ENCODE measurements at regions not wholly inside any gene's neighbourhood (a gene's known extent, or its start where the extent isn't known, plus 50 kb on each side); places are given as distances from the start of the nearest gene placed in this dataset.

DNA sequence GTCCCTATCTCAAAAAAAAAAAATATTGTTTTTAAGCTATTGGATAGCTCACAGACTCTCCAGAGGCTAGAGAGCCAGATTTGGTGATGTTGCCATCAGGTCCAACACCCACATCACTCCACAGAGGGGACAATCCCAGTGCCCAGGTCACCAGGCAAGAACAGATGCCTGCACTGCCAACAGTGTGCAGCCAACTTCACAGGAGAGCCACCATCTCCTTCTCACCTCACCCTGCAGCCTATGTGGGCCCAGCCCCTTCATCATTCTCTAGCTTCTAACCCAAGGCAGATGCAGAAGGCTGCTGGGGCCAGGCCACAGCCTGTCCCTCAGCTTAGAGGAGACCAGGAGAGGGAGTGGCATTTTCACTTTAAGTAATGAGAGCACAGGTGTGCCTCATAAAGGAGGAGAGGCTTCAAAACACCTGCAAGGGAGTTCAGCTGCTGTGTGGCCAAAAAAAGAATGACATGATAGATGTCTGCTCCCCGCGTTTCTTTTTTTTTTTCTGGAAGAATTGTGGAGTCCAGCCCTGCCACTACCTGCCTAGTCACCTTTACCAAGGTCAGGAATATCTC, 98.0 kb upstream of the ZSWIM2 start:
- TF ChIP-seq, protein P1, sequence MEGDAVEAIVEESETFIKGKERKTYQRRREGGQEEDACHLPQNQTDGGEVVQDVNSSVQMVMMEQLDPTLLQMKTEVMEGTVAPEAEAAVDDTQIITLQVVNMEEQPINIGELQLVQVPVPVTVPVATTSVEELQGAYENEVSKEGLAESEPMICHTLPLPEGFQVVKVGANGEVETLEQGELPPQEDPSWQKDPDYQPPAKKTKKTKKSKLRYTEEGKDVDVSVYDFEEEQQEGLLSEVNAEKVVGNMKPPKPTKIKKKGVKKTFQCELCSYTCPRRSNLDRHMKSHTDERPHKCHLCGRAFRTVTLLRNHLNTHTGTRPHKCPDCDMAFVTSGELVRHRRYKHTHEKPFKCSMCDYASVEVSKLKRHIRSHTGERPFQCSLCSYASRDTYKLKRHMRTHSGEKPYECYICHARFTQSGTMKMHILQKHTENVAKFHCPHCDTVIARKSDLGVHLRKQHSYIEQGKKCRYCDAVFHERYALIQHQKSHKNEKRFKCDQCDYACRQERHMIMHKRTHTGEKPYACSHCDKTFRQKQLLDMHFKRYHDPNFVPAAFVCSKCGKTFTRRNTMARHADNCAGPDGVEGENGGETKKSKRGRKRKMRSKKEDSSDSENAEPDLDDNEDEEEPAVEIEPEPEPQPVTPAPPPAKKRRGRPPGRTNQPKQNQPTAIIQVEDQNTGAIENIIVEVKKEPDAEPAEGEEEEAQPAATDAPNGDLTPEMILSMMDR (conservative IDR thresholded peaks at IDR 0.05; ENCODE audit: low read depth) = no peak
- no peak for DNase-seq (ENCODE audit: low spot score)
- H3K27ac ChIP-seq = no peak overlapping the region
- POLR2A ChIA-PET (ENCODE audit: low non-redundant PET) = no interaction called here
- CTCF ChIA-PET = no interaction called here

DNA sequence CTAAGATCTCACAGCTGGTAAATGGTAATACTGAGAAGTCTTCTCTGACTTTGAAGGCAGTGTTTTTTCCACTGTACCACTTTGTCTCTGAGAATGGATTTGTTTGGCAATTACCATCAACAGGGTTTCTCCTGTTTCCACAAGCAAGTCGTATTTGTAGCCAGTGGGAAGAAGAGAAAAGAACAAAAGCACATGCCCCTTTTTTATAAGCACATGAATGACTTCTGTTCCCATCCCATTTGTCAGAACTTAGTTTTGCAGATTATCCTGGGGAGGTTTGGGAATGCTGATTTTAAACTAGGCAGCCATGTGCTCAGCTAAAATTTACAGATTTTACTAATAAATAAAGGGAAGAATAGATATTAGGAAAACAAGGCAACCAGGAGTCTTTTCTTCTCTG, 92.9 kb upstream of the ZSWIM2 start:
- no peak overlapping the region for H3K27ac ChIP-seq
- ChIA-PET POLR2A (ENCODE audit: low non-redundant PET) (no interaction called here), CTCF (interaction anchor here (0.6 kb wide), 1 partner anchor 30 kb away, joined by 3 read pairs; no protein-coding TSS in a partner anchor)
- no peak for DNase-seq (ENCODE audit: low spot score)
- TF ChIP-seq, protein P1 (conservative IDR thresholded peaks at IDR 0.05; ENCODE audit: low read depth) = no peak

DNA sequence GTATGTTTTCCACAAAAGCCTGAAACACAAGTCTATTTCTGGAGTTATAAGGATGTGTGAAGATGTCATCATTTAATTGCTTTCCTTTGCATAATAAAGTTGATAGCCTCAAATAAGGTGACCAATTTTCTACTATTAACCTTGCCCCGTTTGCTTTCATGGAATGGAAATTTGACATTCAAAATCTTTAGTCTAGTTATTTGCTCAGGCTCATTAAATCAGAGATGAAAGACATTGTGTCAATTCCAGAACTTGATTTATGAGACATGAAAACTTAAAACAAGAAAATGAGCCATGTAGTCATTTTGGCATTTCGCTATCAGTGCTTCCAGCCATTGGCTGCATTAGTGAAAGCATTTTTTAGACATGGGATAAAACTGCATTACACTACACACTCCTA, 91.5 kb upstream of the ZSWIM2 start:
- ChIA-PET CTCF (no interaction called here), POLR2A (ENCODE audit: low non-redundant PET) (no interaction called here)
- DNase-seq (ENCODE audit: low spot score) = no peak
- H3K27ac ChIP-seq = no peak overlapping the region
- TF ChIP-seq, protein P1 (conservative IDR thresholded peaks at IDR 0.05; ENCODE audit: low read depth) = no peak

DNA sequence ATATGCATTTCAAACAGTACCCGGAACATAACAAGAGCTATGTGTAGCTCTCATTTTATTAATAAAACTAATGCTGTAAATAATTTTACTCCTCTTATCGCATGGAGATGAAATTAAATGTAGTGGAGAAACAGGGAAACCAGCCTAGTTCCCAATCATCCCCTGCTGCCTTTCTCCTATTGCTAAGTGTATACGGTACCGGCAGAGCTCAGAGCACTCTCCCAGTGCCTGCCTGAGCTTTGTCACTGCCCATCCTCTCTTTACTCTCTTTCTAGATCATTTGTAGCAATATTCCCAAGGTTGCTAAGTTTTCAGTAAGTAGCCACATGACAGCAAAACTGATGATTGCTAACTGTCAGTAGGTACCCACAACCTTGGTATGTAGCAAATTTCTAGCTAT, 85.5 kb upstream of the ZSWIM2 start:
- CTCF ChIA-PET = no interaction called here
- no peak overlapping the region for H3K27ac ChIP-seq
- POLR2A ChIA-PET (ENCODE audit: low non-redundant PET) = no interaction called here
- TF ChIP-seq, protein P1 (conservative IDR thresholded peaks at IDR 0.05; ENCODE audit: low read depth) = no peak
- no peak for DNase-seq (ENCODE audit: low spot score)

DNA sequence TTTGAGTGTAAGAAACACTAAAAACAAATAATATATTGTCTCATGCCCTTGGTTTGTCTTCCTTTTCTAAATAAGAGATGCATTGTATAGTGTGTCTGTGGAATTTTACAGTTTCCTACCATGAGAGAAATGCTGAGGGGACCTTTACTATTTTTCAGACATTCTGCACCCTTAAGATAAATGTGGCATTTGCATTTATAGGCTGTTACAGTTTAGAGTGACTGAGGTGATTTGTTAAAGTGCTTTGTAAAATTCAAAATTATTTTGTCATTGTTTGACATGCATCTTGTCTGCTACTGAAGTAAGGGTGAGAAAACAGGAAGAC, 78.9 kb upstream of the ZSWIM2 start:
- ChIA-PET CTCF (interaction anchor here (0.6 to 1.0 kb wide), 2 partner anchors 23 to 98 kb away, joined by 4 to 5 read pairs; no protein-coding TSS in a partner anchor), POLR2A (ENCODE audit: low non-redundant PET) (no interaction called here)
- no peak for DNase-seq (ENCODE audit: low spot score)
- H3K27ac ChIP-seq = no peak overlapping the region
- TF ChIP-seq, protein P1 (conservative IDR thresholded peaks at IDR 0.05; ENCODE audit: low read depth) = no peak

DNA sequence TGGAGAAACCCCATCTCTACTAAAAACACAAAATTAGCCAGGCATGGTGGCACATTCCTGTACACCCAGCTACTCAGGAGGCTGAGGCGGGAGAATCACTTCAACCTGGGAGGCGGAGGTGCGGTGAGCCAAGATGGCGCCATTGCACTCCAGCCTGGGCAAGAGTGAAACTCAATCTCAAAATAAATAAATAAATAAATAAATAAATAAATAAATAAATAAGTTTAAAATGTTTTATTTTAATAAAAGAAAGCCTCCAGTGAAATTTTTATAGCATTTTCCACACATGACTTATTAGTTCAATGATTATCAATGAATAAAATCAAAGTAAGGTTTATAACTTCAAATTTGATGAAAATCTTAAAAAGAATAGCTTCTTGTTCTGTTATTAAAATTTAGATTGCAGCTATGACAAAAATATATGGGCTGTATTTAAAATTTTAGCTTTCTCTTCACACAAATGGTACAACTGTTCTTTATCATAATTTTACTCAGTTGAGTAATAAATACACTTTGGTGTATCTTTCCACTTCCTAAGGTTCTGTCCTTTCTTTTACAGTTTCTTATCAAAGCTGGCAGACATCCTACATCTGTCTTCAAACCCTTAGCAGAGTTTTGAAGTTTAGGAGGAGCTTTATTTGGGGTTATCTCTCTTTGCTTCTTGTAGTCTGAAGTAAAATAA, 78.4 kb upstream of the ZSWIM2 start:
- no peak overlapping the region for H3K27ac ChIP-seq
- POLR2A ChIA-PET (ENCODE audit: low non-redundant PET) = no interaction called here
- TF ChIP-seq, protein P1 (conservative IDR thresholded peaks at IDR 0.05; ENCODE audit: low read depth) = no peak
- DNase-seq (ENCODE audit: low spot score) = no peak
- CTCF ChIA-PET = interaction anchor here (0.6 to 1.0 kb wide), 2 partner anchors 22 to 98 kb away, joined by 4 to 5 read pairs; no protein-coding TSS in a partner anchor

Data from RWPE1 (cell line).